ENCODE measurements at regions not wholly inside any gene's neighbourhood (a gene's known extent, or its start where the extent isn't known, plus 50 kb on each side); places are given as distances from the start of the nearest gene placed in this dataset.

DNA sequence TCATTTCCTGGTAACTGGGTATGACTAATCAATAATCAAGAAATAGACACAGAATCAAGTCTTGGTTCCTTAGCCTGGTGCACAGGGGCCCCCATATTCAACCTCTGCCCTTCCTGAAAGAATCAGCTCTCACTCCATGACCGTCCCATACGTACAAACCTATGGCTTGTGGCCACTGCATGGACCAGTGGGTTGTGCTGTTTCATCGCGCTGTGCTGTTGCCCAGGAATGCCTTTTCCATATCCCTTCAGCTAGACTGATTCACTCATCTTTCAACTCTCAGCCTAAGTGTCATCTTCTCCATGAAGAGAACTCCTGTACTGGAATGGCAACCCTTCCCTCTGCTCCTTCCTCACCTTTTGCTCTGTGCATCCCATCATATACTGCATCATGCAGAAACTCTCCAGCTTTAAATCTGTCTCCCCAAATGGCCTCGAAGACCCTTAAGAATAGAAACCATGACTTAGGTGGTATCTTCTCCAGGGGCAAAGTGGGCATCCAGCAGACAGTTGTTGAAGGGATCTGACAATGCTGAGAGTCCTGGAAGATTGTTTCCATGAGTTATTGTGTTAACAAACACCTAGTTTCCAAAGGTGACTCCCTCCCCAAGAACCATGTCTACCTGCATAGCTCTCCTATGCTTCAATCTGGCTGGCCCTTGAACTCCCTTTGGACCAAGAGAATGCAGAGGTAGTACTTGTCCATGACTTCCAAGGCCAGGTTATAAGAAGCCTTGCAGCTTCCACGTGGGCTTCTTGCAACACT lies 180.8 kb downstream of the ACTL7B start:
- 89 to 92% methylated on average over 4 to 6 of the region's 6 CpGs for WGBS, 2 donors (ENCODE audit: low coverage in 1 of 2)
- DNase-seq, result no peak
- Histone ChIP-seq H3K27me3 (no peaks in the 10 kb centered on the region), H3K4me3 (no peak overlapping the region), H3K4me1 (no peaks in the 10 kb centered on the region), H3K36me3 (no peaks in the 10 kb centered on the region), H3K9me3 (no peaks in the 10 kb centered on the region), H3K27ac (no peak overlapping the region)
- TF ChIP-seq, protein P1, sequence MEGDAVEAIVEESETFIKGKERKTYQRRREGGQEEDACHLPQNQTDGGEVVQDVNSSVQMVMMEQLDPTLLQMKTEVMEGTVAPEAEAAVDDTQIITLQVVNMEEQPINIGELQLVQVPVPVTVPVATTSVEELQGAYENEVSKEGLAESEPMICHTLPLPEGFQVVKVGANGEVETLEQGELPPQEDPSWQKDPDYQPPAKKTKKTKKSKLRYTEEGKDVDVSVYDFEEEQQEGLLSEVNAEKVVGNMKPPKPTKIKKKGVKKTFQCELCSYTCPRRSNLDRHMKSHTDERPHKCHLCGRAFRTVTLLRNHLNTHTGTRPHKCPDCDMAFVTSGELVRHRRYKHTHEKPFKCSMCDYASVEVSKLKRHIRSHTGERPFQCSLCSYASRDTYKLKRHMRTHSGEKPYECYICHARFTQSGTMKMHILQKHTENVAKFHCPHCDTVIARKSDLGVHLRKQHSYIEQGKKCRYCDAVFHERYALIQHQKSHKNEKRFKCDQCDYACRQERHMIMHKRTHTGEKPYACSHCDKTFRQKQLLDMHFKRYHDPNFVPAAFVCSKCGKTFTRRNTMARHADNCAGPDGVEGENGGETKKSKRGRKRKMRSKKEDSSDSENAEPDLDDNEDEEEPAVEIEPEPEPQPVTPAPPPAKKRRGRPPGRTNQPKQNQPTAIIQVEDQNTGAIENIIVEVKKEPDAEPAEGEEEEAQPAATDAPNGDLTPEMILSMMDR (IDR thresholded peaks at IDR 0.05), result no peak
- TF ChIP-seq POLR2A (IDR thresholded peaks at IDR 0.05) (no peak), EP300 (IDR thresholded peaks at IDR 0.05; ENCODE audit: low read depth) (no peak), POLR2AphosphoS5 (IDR thresholded peaks at IDR 0.05) (no peak)
- in situ Hi-C loops (cut with MboI; ENCODE audit: low pct_ligation_motif_present in 1 of 4, low pct_unique_long_range_greater_than_20kb in 1 of 4, low sequenced_read_pairs in 3 of 4), result no loop called here
- intact Hi-C loops (cut with DNase I; ENCODE audit: low total_unique reads), result no loop called here

DNA sequence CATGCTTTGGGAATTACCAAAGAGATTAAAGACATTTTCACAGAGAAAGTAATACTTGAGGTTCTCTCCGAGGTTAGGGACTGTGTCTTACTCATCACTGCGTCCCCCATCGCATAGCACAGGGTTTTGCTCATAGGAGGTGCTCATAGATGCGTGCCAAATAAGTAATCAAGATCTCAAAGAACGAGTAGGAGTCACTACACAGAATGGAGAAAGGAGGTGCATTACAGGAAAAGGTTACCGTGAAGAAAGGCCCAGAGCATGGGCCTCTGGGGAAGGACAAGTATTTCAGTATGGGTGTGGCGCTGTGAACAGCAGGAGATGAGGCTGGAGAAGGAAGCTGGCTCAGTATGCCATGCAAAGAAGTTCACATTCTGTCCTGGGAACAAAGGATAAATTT lies 182.4 kb downstream of the ACTL7B start:
- Histone ChIP-seq H3K36me3 (no peaks in the 10 kb centered on the region), H3K9me3 (no peaks in the 10 kb centered on the region), H3K27me3 (no peaks in the 10 kb centered on the region), H3K4me1 (no peaks in the 10 kb centered on the region), H3K4me3 (no peak overlapping the region), H3K27ac (no peak overlapping the region)
- 78 to 86% methylated on average over 7 of the region's 7 CpGs for WGBS, 2 donors (ENCODE audit: low coverage in 1 of 2)
- no peak for DNase-seq
- no peak for TF ChIP-seq EP300 (IDR thresholded peaks at IDR 0.05; ENCODE audit: low read depth)
- no peak for TF ChIP-seq POLR2AphosphoS5 (IDR thresholded peaks at IDR 0.05)
- TF ChIP-seq, protein P1 (IDR thresholded peaks at IDR 0.05), result no peak
- no peak for TF ChIP-seq POLR2A (IDR thresholded peaks at IDR 0.05)
- intact Hi-C loops (cut with DNase I; ENCODE audit: low total_unique reads), result no loop called here
- in situ Hi-C loops (cut with MboI; ENCODE audit: low pct_ligation_motif_present in 1 of 4, low pct_unique_long_range_greater_than_20kb in 1 of 4, low sequenced_read_pairs in 3 of 4), result no loop called here

DNA sequence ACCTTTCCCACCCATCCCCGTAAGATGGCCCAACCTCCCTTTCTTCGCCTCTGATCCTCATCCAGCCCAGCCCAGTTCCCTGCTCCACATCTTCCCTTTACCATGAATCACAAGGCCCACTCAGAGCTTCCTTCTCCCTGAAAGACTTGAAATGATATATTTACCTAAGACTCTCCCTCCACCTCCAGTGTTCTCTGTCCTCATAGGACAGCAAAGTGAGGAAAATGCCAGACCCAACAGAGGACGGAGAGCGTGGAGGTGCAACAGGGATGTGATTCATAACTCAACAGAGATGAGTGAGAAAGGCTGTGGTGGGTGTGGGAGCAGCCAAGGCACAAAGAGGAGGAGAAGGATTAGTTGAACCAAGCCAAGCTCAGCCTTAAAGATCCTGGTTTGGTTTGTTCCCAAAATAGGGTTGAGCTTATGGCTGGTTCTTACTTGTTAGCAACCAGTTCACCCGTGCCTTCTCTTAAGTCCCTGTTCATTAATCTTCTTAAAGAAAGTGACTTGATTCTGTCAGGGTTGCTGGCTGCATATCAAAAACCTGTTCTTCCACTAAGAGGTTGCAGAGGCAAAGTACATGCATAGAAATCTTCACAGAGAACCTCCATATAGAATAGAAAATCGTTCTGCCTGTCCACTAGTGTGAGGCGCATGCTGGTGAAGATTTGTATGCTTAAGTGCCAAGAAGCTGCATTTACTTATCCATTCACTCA lies 183.2 kb downstream of the ACTL7B start:
- H3K9me3 ChIP-seq, result no peaks in the 10 kb centered on the region
- intact Hi-C loops (cut with DNase I; ENCODE audit: low total_unique reads) (no loop called here), in situ Hi-C loops (cut with MboI; ENCODE audit: low pct_ligation_motif_present in 1 of 4, low pct_unique_long_range_greater_than_20kb in 1 of 4, low sequenced_read_pairs in 3 of 4) (no loop called here)
- no peaks in the 10 kb centered on the region for H3K36me3 ChIP-seq
- TF ChIP-seq POLR2A (IDR thresholded peaks at IDR 0.05) (no peak), EP300 (IDR thresholded peaks at IDR 0.05; ENCODE audit: low read depth) (no peak), POLR2AphosphoS5 (IDR thresholded peaks at IDR 0.05) (no peak)
- no peaks in the 10 kb centered on the region for H3K4me1 ChIP-seq
- no peaks in the 10 kb centered on the region for H3K27me3 ChIP-seq
- H3K4me3 ChIP-seq, result no peak overlapping the region
- no peak overlapping the region for H3K27ac ChIP-seq
- DNase-seq, result no peak
- WGBS, 2 donors (ENCODE audit: low coverage in 1 of 2), result 74 to 81% methylated on average over 4 to 7 of the region's 7 CpGs

DNA sequence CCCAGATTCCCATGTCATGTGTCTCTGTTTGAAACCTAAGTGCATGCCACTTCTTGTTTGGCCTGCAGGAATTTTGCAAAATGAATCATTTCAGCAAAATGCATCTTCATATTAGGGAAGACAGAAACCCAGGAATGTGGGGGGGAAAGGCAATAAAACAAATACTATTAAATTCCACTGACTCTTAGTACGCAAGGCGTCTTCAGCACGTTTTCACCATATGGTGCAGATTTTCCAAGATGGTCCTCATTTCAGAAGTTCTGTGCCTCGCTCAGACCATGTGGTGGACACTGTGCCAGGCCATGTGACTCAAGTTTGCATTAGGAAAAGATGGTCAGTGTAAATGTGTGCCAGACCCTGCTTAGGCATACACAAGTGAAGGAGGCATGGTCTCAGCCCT lies 184.0 kb downstream of the ACTL7B start:
- no peak overlapping the region for H3K4me3 ChIP-seq
- H3K9me3 ChIP-seq, result no peaks in the 10 kb centered on the region
- no peak for TF ChIP-seq POLR2AphosphoS5 (IDR thresholded peaks at IDR 0.05)
- TF ChIP-seq EP300 (IDR thresholded peaks at IDR 0.05; ENCODE audit: low read depth), result no peak
- TF ChIP-seq, protein P1 (IDR thresholded peaks at IDR 0.05), result no peak
- TF ChIP-seq POLR2A (IDR thresholded peaks at IDR 0.05), result no peak
- in situ Hi-C loops (cut with MboI; ENCODE audit: low pct_ligation_motif_present in 1 of 4, low pct_unique_long_range_greater_than_20kb in 1 of 4, low sequenced_read_pairs in 3 of 4) (no loop called here), intact Hi-C loops (cut with DNase I; ENCODE audit: low total_unique reads) (no loop called here)
- no peak for DNase-seq
- H3K27ac ChIP-seq, result no peak overlapping the region
- H3K4me1 ChIP-seq, result no peaks in the 10 kb centered on the region
- H3K36me3 ChIP-seq, result no peaks in the 10 kb centered on the region
- H3K27me3 ChIP-seq, result no peaks in the 10 kb centered on the region
- WGBS, 2 donors (ENCODE audit: low coverage in 1 of 2), result 78 to 88% methylated on average over 4 of the region's 4 CpGs

Measured in transverse colon (tissue), 4 donors.